ENCODE measurements at regions not wholly inside any gene's neighbourhood (a gene's known extent, or its start where the extent isn't known, plus 50 kb on each side); places are given as distances from the start of the nearest gene placed in this dataset.

GRCh38 chr2:219907011-219907365 lies 279.6 kb downstream of the SLC4A3 start:
- H3K9me2 ChIP-seq (replicated peaks; ENCODE audit: low read length), result no peaks in the 10 kb centered on the region
- H2AFZ ChIP-seq (ENCODE audit: low read length), result no peak overlapping the region
- POLR2A ChIA-PET (ENCODE audit: unreplicated experiment), result no interaction called here
- no peak for ATAC-seq
- H3K27me3 ChIP-seq (ENCODE audit: low read length), result no peaks in the 10 kb centered on the region
- CTCF ChIA-PET, result no interaction called here
- no peak for TF ChIP-seq CTCF (conservative IDR thresholded peaks at IDR 0.05; ENCODE audit: low read depth, low read length)
- TF ChIP-seq EZH2phosphoT487 (IDR thresholded peaks at IDR 0.05; ENCODE audit: borderline replicate concordance, low read length), result no peak
- H3K36me3 ChIP-seq (ENCODE audit: low read depth, low read length), result no peaks in the 10 kb centered on the region
- no peak overlapping the region for H3K4me2 ChIP-seq (ENCODE audit: low read length)
- no peak for DNase-seq
- intact Hi-C loops (cut with micrococcal nuclease), result no loop called here
- no peaks in the 10 kb centered on the region for H3K79me2 ChIP-seq (ENCODE audit: low read length)
- no peak overlapping the region for H3K27ac ChIP-seq (ENCODE audit: low read length)
- H3F3A ChIP-seq (ENCODE audit: low read length, unreplicated experiment), result no peaks in the 10 kb centered on the region
- H3K4me3 ChIP-seq (ENCODE audit: low read length), result no peak overlapping the region
- no TSS peak for BruUV-seq (replicated peaks)
- no peaks in the 10 kb centered on the region for H4K20me1 ChIP-seq (ENCODE audit: low read length)
- H3K9me3 ChIP-seq (ENCODE audit: low read length), result no peaks in the 10 kb centered on the region
- H3K4me1 ChIP-seq (ENCODE audit: insufficient read depth, low read length), result no peaks in the 10 kb centered on the region
- no peak overlapping the region for H3K9ac ChIP-seq (ENCODE audit: low read length)

- ChIA-PET CTCF (no interaction called here), POLR2A (ENCODE audit: unreplicated experiment) (no interaction called here)
- no peaks in the 10 kb centered on the region for H3K79me2 ChIP-seq (ENCODE audit: low read length)
- H3K4me2 ChIP-seq (ENCODE audit: low read length), result no peak overlapping the region
- no peak overlapping the region for H3K27ac ChIP-seq (ENCODE audit: low read length)
- H3K9me2 ChIP-seq (replicated peaks; ENCODE audit: low read length), result no peaks in the 10 kb centered on the region
- H4K20me1 ChIP-seq (ENCODE audit: low read length), result no peaks in the 10 kb centered on the region
- no peaks in the 10 kb centered on the region for H3K27me3 ChIP-seq (ENCODE audit: low read length)
- no peak overlapping the region for H3K4me3 ChIP-seq (ENCODE audit: low read length)
- no peaks in the 10 kb centered on the region for H3K36me3 ChIP-seq (ENCODE audit: low read depth, low read length)
- H3K9me3 ChIP-seq (ENCODE audit: low read length), result no peaks in the 10 kb centered on the region
- H3K9ac ChIP-seq (ENCODE audit: low read length), result no peak overlapping the region
- no TSS peak for BruUV-seq (replicated peaks)
- DNase-seq, result peak; percentile 10
- no peak overlapping the region for H2AFZ ChIP-seq (ENCODE audit: low read length)
- TF ChIP-seq EZH2 (IDR thresholded peaks at IDR 0.05; ENCODE audit: low read length, unreplicated experiment) (no peak), CTCF (conservative IDR thresholded peaks at IDR 0.05; ENCODE audit: low read depth, low read length) (peak; percentile 41; the same call in 1 of the 2 replicates)
- H3K4me1 ChIP-seq (ENCODE audit: insufficient read depth, low read length), result no peaks in the 10 kb centered on the region
- intact Hi-C loops (cut with micrococcal nuclease), result no loop called here
- H3F3A ChIP-seq (ENCODE audit: low read length, unreplicated experiment), result no peaks in the 10 kb centered on the region
- no peak; the same call in 1 of the 2 replicates for ATAC-seq
Observed at GRCh38 chr2:219908538-219908937, 281.1 kb downstream of the SLC4A3 start.

DNA sequence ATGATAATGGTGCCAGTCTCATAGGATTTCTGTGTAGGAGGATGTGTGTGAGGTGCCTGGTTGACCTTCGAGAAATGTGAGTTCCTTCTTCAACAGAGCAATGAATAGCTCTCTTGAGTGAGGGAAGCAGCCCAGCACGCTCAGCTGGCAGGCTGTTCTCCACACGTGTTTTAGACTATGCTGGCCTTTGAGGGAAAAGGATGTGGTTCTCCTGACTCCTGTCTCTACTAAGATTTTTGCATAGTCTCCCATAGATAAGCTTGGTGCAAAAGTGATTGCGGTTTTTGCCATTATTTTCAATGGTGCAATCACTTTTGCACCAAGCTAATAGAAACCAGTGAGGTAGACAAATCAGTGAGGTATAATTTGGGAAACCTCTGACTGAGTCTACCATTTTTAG lies 284.1 kb downstream of the SLC4A3 start:
- no TSS peak for BruUV-seq (replicated peaks)

More for the DNA sequence above, 284.1 kb downstream of the SLC4A3 start:
- Histone ChIP-seq H3K4me1 (ENCODE audit: insufficient read depth, low read length) (no peaks in the 10 kb centered on the region), H4K20me1 (ENCODE audit: low read length) (no peaks in the 10 kb centered on the region), H3K9me2 (replicated peaks; ENCODE audit: low read length) (no peaks in the 10 kb centered on the region), H3K79me2 (ENCODE audit: low read length) (no peaks in the 10 kb centered on the region), H3K27me3 (ENCODE audit: low read length) (no peaks in the 10 kb centered on the region), H3F3A (ENCODE audit: low read length, unreplicated experiment) (no peaks in the 10 kb centered on the region), H3K9me3 (ENCODE audit: low read length) (no peaks in the 10 kb centered on the region), H3K27ac (ENCODE audit: low read length) (no peak overlapping the region), H3K36me3 (ENCODE audit: low read depth, low read length) (no peaks in the 10 kb centered on the region), H3K4me2 (ENCODE audit: low read length) (no peak overlapping the region), H3K9ac (ENCODE audit: low read length) (no peak overlapping the region), H2AFZ (ENCODE audit: low read length) (no peak overlapping the region), H3K4me3 (ENCODE audit: low read length) (no peak overlapping the region)
- no peak for ATAC-seq
- ChIA-PET POLR2A (ENCODE audit: unreplicated experiment) (no interaction called here), CTCF (no interaction called here)
- DNase-seq, result no peak
- intact Hi-C loops (cut with micrococcal nuclease), result no loop called here
- TF ChIP-seq EZH2 (IDR thresholded peaks at IDR 0.05; ENCODE audit: low read length, unreplicated experiment) (no peak), CTCF (conservative IDR thresholded peaks at IDR 0.05; ENCODE audit: low read depth, low read length) (no peak), EZH2phosphoT487 (IDR thresholded peaks at IDR 0.05; ENCODE audit: borderline replicate concordance, low read length) (no peak)
